Jurkat, Clone E6-1 (cell line): ENCODE measurements at regions not wholly inside any gene's neighbourhood (a gene's known extent, or its start where the extent isn't known, plus 50 kb on each side); places are given as distances from the start of the nearest gene placed in this dataset.
"Not testable (repeated sequence)": the region's sequence is repeated elsewhere in the genome, so short reads cannot be mapped to it uniquely, and the experiment has no call there.

Source experiments
- DNase-seq: peaks from one replicate; pipeline ENCODE4 v3.0.0-alpha.2; 2011; ENCODE audit warnings: low read depth, low spot score
- H3K4me3 ChIP-seq: 2 replicates; pipeline ENCODE4 v1.5.1; 2011; ENCODE audit warnings: mild to moderate bottlenecking, low read length, control low read depth, moderate library complexity

- no peak overlapping the region for H3K4me3 ChIP-seq
- no peak for DNase-seq
Measured at GRCh38 chr9:17083258-17083657, 51.6 kb upstream of the CNTLN start.

- no peak overlapping the region for H3K4me3 ChIP-seq
- DNase-seq, result no peak
Measured at GRCh38 chr9:17082343-17083064, 52.3 kb upstream of the CNTLN start.

- DNase-seq, result no peak
- H3K4me3 ChIP-seq, result no peak overlapping the region
Measured at GRCh38 chr9:17081814-17082213, 53.0 kb upstream of the CNTLN start.

- no peak overlapping the region for H3K4me3 ChIP-seq
Measured at GRCh38 chr9:17081351-17081750, 53.5 kb upstream of the CNTLN start.

GRCh38 chr9:17075758-17076485, 58.9 kb upstream of the CNTLN start:
- DNase-seq, result no peak
- H3K4me3 ChIP-seq, result no peak overlapping the region

More at GRCh38 chr9:17081351-17081750, 53.5 kb upstream of the CNTLN start:
- DNase-seq, result no peak

- DNase-seq, result no peak
- H3K4me3 ChIP-seq, result no peak overlapping the region
Measured at GRCh38 chr9:17075146-17075757, 59.6 kb upstream of the CNTLN start.

- H3K4me3 ChIP-seq, DNase-seq: not testable (repeated sequence)
Measured at GRCh38 chr9:17072563-17072962, 62.3 kb upstream of the CNTLN start.

GRCh38 chr9:17068671-17069070, 66.2 kb upstream of the CNTLN start:
- no peak for DNase-seq
- H3K4me3 ChIP-seq, result no peak overlapping the region

GRCh38 chr9:17065062-17065461, 69.8 kb upstream of the CNTLN start:
- DNase-seq, result no peak
- no peak overlapping the region for H3K4me3 ChIP-seq

- no peak for DNase-seq
- H3K4me3 ChIP-seq, result no peak overlapping the region
Measured at GRCh38 chr9:17064558-17064957, 70.3 kb upstream of the CNTLN start.

GRCh38 chr9:17063535-17064135, 71.2 kb upstream of the CNTLN start:
- peak; percentile 44 for DNase-seq
- no peak overlapping the region for H3K4me3 ChIP-seq

- no peak overlapping the region for H3K4me3 ChIP-seq
- DNase-seq, result no peak
Measured at GRCh38 chr9:17062497-17062896, 72.3 kb upstream of the CNTLN start.

GRCh38 chr9:17060450-17060849, 74.4 kb upstream of the CNTLN start:
- DNase-seq, result no peak

GRCh38 chr9:17059465-17059864, 75.4 kb upstream of the CNTLN start:
- DNase-seq, result no peak
- H3K4me3 ChIP-seq, result no peak overlapping the region

More at GRCh38 chr9:17060450-17060849, 74.4 kb upstream of the CNTLN start:
- no peak overlapping the region for H3K4me3 ChIP-seq

GRCh38 chr9:17057729-17058128, 77.1 kb upstream of the CNTLN start:
- DNase-seq, result no peak
- no peak overlapping the region for H3K4me3 ChIP-seq

GRCh38 chr9:17052626-17053025, 82.2 kb upstream of the CNTLN start:
- no peak for DNase-seq
- no peak overlapping the region for H3K4me3 ChIP-seq

GRCh38 chr9:17045381-17045940, 89.4 kb upstream of the CNTLN start:
- no peak for DNase-seq
- no peak overlapping the region for H3K4me3 ChIP-seq

GRCh38 chr9:17031546-17031945, 103.3 kb upstream of the CNTLN start:
- H3K4me3 ChIP-seq, result no peak overlapping the region
- DNase-seq, result no peak

- no peak overlapping the region for H3K4me3 ChIP-seq
- DNase-seq, result no peak
Measured at GRCh38 chr9:17025281-17025680, 109.6 kb upstream of the CNTLN start.

GRCh38 chr9:17024129-17024528, 110.7 kb upstream of the CNTLN start:
- no peak for DNase-seq
- no peak overlapping the region for H3K4me3 ChIP-seq
